IMR-90 (cell line): ENCODE measurements at regions not wholly inside any gene's neighbourhood (a gene's known extent, or its start where the extent isn't known, plus 50 kb on each side); places are given as distances from the start of the nearest gene placed in this dataset.

Source experiments
- ATAC-seq: fragments of 200-7000 bp; cut with Tn5 transposase; 2 replicates; pipeline ENCODE4 v1.9.1; 2020; ENCODE audit warnings: low read depth, mild to moderate bottlenecking, moderate library complexity
- BruUV-seq: library from RNA; stranded (reverse); fragments of 400-500 nt; replicated peaks from 2 replicates; lab custom pipeline; 2021; lab: Mats Ljungman, UMichigan
- CTCF ChIA-PET: fragments of 300-600 bp; formaldehyde crosslinking; extraction: SDS; loops from one replicate; lab custom pipeline; 2021; ENCODE audit warnings: antibody characterized with exemption; lab: Yijun Ruan, JAX
- POLR2A ChIA-PET: fragments of 300-600 bp; sonication (Branson Sonifier 250); formaldehyde crosslinking; loops from one replicate; lab custom pipeline; 2022; ENCODE audit warnings: antibody characterized with exemption; ENCODE audit not compliant: unreplicated experiment; lab: Charles Lee
- DNase-seq: peaks from one replicate; pipeline ENCODE4 v3.0.0; 2013
- H2AFZ ChIP-seq: replicated peaks from 2 replicates; pipeline ENCODE3; 2013; ENCODE audit warnings: low read length, mild to moderate bottlenecking; ENCODE audit not compliant: poor library complexity
- H2AK5ac ChIP-seq: 2 replicates; pipeline ENCODE4 v1.6.1; 2013; ENCODE audit warnings: low read depth, low read length, inconsistent platforms
- H2AK9ac ChIP-seq: replicated peaks from 2 replicates; pipeline ENCODE3; 2013; ENCODE audit warnings: mild to moderate bottlenecking, low read depth, low read length, moderate library complexity; ENCODE audit not compliant: poor library complexity
- H2BK120ac ChIP-seq: 2 replicates; pipeline ENCODE4 v1.6.1; 2013; ENCODE audit warnings: low read depth, low read length, inconsistent platforms
- H2BK15ac ChIP-seq: 3 replicates; pipeline ENCODE4 v1.6.1; 2013; ENCODE audit warnings: low read depth, low read length, inconsistent platforms
- H2BK20ac ChIP-seq: 2 replicates; pipeline ENCODE4 v1.6.1; 2013; ENCODE audit warnings: low read depth, mild to moderate bottlenecking, inconsistent platforms, low read length, moderate library complexity
- H2BK5ac ChIP-seq: 2 replicates; pipeline ENCODE4 v1.6.1; 2013; ENCODE audit warnings: mild to moderate bottlenecking, low read depth, low read length, inconsistent platforms; ENCODE audit not compliant: poor library complexity, severe bottlenecking
- H3K14ac ChIP-seq: replicated peaks from 2 replicates; pipeline ENCODE4 v1.6.1; 2013; ENCODE audit warnings: low read depth, low read length, inconsistent platforms
- H3K18ac ChIP-seq: 2 replicates; pipeline ENCODE4 v1.6.1; 2013; ENCODE audit warnings: low read depth, low read length, control low read depth
- H3K23ac ChIP-seq: 2 replicates; pipeline ENCODE4 v1.6.1; 2013; ENCODE audit warnings: low read depth, low read length, inconsistent platforms
- H3K27ac ChIP-seq: 2 replicates; pipeline ENCODE4 v1.5.1; 2013; ENCODE audit warnings: mild to moderate bottlenecking, control low read depth, low read length; ENCODE audit not compliant: insufficient read depth
- H3K27me3 ChIP-seq: 2 replicates; pipeline ENCODE4 v1.6.1; 2013; ENCODE audit warnings: low read length; ENCODE audit not compliant: control insufficient read depth, insufficient read depth
- H3K36me3 ChIP-seq: 2 replicates; pipeline ENCODE4 v1.6.1; 2013; ENCODE audit warnings: low read length, mixed read lengths; ENCODE audit not compliant: control insufficient read depth, insufficient read depth
- H3K4ac ChIP-seq: 2 replicates; pipeline ENCODE4 v1.6.1; 2013; ENCODE audit warnings: low read depth, low read length, inconsistent platforms
- H3K4me1 ChIP-seq: 2 replicates; pipeline ENCODE4 v1.6.1; 2013; ENCODE audit warnings: low read length, mixed read lengths; ENCODE audit not compliant: control insufficient read depth, insufficient read depth
- H3K4me2 ChIP-seq: 2 replicates; pipeline ENCODE4 v1.6.1; 2013; ENCODE audit warnings: low read depth, mild to moderate bottlenecking, control low read depth, low read length, moderate library complexity
- H3K4me3 ChIP-seq: 2 replicates; pipeline ENCODE4 v1.5.1; 2013; ENCODE audit warnings: low read depth, mild to moderate bottlenecking, control low read depth, low read length, moderate library complexity; ENCODE audit not compliant: insufficient read depth
- H3K56ac ChIP-seq: 2 replicates; pipeline ENCODE4 v1.6.1; 2013; ENCODE audit warnings: low read length, inconsistent platforms; ENCODE audit not compliant: insufficient read depth; ENCODE audit errors: extremely low read depth
- H3K79me1 ChIP-seq, 2 experiments: 2 replicates each; pipeline ENCODE4 v1.6.1; 2013; ENCODE audit warnings: low read length in 2 of 2, inconsistent platforms in 1 of 2, low read depth in 1 of 2
- H3K9ac ChIP-seq: 2 replicates; pipeline ENCODE4 v1.6.1; 2013; ENCODE audit warnings: low read depth, low read length, control low read depth
- H3K9me1 ChIP-seq: 2 replicates; pipeline ENCODE4 v1.6.1; 2013; ENCODE audit warnings: low read length, inconsistent platforms; ENCODE audit not compliant: insufficient read depth
- H3K9me3 ChIP-seq: 2 replicates; pipeline ENCODE4 v1.6.1; 2013; ENCODE audit warnings: low read length; ENCODE audit not compliant: control insufficient read depth, insufficient read depth
- H4K20me1 ChIP-seq: 2 replicates; pipeline ENCODE4 v1.6.1; 2013; ENCODE audit warnings: low read length, inconsistent platforms; ENCODE audit not compliant: insufficient read depth
- H4K5ac ChIP-seq: 2 replicates; pipeline ENCODE4 v1.6.1; 2013; ENCODE audit warnings: mild to moderate bottlenecking, low read depth, low read length, control low read depth
- H4K8ac ChIP-seq, 2 experiments: 2 replicates each; pipeline ENCODE4 v1.6.1; 2013; ENCODE audit warnings: low read depth in 2 of 2, low read length in 2 of 2, control low read depth in 1 of 2, inconsistent platforms in 1 of 2
- H4K91ac ChIP-seq: 2 replicates; pipeline ENCODE4 v1.6.1; 2013; ENCODE audit warnings: low read depth, low read length, inconsistent platforms; ENCODE audit not compliant: insufficient read depth
- BHLHE40 ChIP-seq: fragments of 150-350 bp; IDR thresholded peaks from 2 replicates; pipeline ENCODE4 v1.6.1; 2016; ENCODE audit warnings: mild to moderate bottlenecking, low read depth, low read length
- CHD1 ChIP-seq: IDR thresholded peaks from 2 replicates; pipeline ENCODE4 v1.6.1; 2012; ENCODE audit warnings: low read depth, low read length, improper control_type of control experiment
- FOS ChIP-seq: fragments of 150-350 bp; IDR thresholded peaks from 2 replicates; pipeline ENCODE4 v1.6.1; 2016; ENCODE audit warnings: low read depth, low read length
- MXI1 ChIP-seq: IDR thresholded peaks from 2 replicates; pipeline ENCODE4 v1.6.1; 2012; ENCODE audit warnings: low read depth, mild to moderate bottlenecking, low read length, moderate library complexity, borderline replicate concordance
- POLR2A ChIP-seq: IDR thresholded peaks from 2 replicates; pipeline ENCODE4 v1.6.1; 2012; ENCODE audit warnings: mild to moderate bottlenecking, low read depth, low read length
- RAD21 ChIP-seq: IDR thresholded peaks from 2 replicates; pipeline ENCODE4 v1.6.1; 2012; ENCODE audit warnings: low read length, improper control_type of control experiment
- RCOR1 ChIP-seq: IDR thresholded peaks from 2 replicates; pipeline ENCODE4 v1.6.1; 2012; ENCODE audit warnings: mild to moderate bottlenecking, low read length, improper control_type of control experiment; ENCODE audit not compliant: insufficient replicate concordance
- SMC3 ChIP-seq: fragments of 150-350 bp; IDR thresholded peaks from 2 replicates; pipeline ENCODE4 v1.6.1; 2016; ENCODE audit warnings: low read depth, mild to moderate bottlenecking, antibody characterized with exemption, low read length, moderate library complexity
- dilution Hi-C: fragments of 300-500 bp; cut with HindIII; formaldehyde crosslinking; loops from one replicate; pipeline ENCODE4 v1.14.3; 2018; ENCODE audit warnings: low sequenced_read_pairs; ENCODE audit not compliant: unreplicated experiment
- in situ Hi-C: fragments of 300-500 bp; cut with MboI; formaldehyde crosslinking; loops from 3 replicates; pipeline ENCODE4 v1.14.3; 2019; ENCODE audit warnings: low sequenced_read_pairs, inconsistent platforms, mixed read lengths
- intact Hi-C: fragments of 100-400 bp; cut with micrococcal nuclease; formaldehyde crosslinking; loops from 2 replicates; pipeline ENCODE4 v1.10.0; 2022
- TF ChIP-seq, protein P1 (sequence below): conservative IDR thresholded peaks from 2 replicates; pipeline ENCODE4 v1.5.1; 2012; ENCODE audit warnings: mild to moderate bottlenecking, low read depth, low read length, improper control_type of control experiment
- TF ChIP-seq, protein P2 (sequence below): fragments of 150-350 bp; IDR thresholded peaks from 2 replicates; pipeline ENCODE4 v1.6.1; 2016; ENCODE audit warnings: low read depth, mild to moderate bottlenecking, low read length, moderate library complexity, borderline replicate concordance

DNA sequence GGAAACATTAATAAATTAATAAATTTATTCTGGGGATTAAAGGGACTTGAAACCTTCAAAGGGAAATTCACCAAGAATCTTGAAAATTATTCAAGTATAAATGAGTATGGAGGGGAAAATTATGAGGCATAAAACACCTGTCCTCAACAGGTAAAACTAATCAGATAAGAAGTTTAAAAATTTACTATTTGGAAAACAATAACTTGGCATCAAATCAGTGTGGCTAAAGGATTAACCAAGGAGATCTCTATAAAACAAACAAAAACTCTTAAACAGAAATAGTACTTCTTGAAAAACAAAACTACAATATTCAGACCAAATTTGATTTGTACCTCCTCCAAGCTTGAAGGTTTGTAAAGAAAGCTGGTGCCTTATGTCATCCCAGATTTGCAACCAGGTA is 66.4 kb upstream of the ZNF804B start:
- no peak overlapping the region for H3K4me3 ChIP-seq
- no peaks in the 10 kb centered on the region for H3K4me1 ChIP-seq
- H3K4ac ChIP-seq = no peak overlapping the region
- in situ Hi-C loops (no loop called here), intact Hi-C loops (no loop called here), dilution Hi-C loops (no loop called here)
- H3K27me3 ChIP-seq = no peaks in the 10 kb centered on the region
- ATAC-seq (no peak), DNase-seq (no peak)
- H4K91ac ChIP-seq = no peak overlapping the region
- H3K36me3 ChIP-seq = no peaks in the 10 kb centered on the region
- H4K8ac ChIP-seq = no peak overlapping the region
- H4K20me1 ChIP-seq = no peaks in the 10 kb centered on the region
- H2AK5ac ChIP-seq = no peak overlapping the region
- no peak overlapping the region for H3K18ac ChIP-seq
- H2BK5ac ChIP-seq = no peak overlapping the region
- H3K79me1 ChIP-seq = no peaks in the 10 kb centered on the region
- no peak overlapping the region for H2BK15ac ChIP-seq
- no peak overlapping the region for H2BK120ac ChIP-seq
- no peak overlapping the region for H3K23ac ChIP-seq
- H2BK20ac ChIP-seq = no peak overlapping the region
- CTCF ChIA-PET = no interaction called here
- no peak overlapping the region for H2AFZ ChIP-seq
- POLR2A ChIA-PET = no interaction called here
- H4K5ac ChIP-seq = no peak overlapping the region
- no peak overlapping the region for H3K4me2 ChIP-seq
- no peaks in the 10 kb centered on the region for H3K9me1 ChIP-seq
- no peak overlapping the region for H3K14ac ChIP-seq
- no peak overlapping the region for H3K27ac ChIP-seq
- TF ChIP-seq CHD1 = no peak
- TF ChIP-seq RCOR1 = no peak
- no peak for TF ChIP-seq FOS
- TF ChIP-seq RAD21 = no peak
- TF ChIP-seq, protein P1, sequence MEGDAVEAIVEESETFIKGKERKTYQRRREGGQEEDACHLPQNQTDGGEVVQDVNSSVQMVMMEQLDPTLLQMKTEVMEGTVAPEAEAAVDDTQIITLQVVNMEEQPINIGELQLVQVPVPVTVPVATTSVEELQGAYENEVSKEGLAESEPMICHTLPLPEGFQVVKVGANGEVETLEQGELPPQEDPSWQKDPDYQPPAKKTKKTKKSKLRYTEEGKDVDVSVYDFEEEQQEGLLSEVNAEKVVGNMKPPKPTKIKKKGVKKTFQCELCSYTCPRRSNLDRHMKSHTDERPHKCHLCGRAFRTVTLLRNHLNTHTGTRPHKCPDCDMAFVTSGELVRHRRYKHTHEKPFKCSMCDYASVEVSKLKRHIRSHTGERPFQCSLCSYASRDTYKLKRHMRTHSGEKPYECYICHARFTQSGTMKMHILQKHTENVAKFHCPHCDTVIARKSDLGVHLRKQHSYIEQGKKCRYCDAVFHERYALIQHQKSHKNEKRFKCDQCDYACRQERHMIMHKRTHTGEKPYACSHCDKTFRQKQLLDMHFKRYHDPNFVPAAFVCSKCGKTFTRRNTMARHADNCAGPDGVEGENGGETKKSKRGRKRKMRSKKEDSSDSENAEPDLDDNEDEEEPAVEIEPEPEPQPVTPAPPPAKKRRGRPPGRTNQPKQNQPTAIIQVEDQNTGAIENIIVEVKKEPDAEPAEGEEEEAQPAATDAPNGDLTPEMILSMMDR = no peak
- no peak for TF ChIP-seq POLR2A
- TF ChIP-seq SMC3 = no peak
- no peak for TF ChIP-seq MXI1
- TF ChIP-seq BHLHE40 = no peak
- TF ChIP-seq, protein P2, sequence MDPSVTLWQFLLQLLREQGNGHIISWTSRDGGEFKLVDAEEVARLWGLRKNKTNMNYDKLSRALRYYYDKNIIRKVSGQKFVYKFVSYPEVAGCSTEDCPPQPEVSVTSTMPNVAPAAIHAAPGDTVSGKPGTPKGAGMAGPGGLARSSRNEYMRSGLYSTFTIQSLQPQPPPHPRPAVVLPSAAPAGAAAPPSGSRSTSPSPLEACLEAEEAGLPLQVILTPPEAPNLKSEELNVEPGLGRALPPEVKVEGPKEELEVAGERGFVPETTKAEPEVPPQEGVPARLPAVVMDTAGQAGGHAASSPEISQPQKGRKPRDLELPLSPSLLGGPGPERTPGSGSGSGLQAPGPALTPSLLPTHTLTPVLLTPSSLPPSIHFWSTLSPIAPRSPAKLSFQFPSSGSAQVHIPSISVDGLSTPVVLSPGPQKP = no peak
- BruUV-seq = no TSS peak
- H2AK9ac ChIP-seq = no peak overlapping the region
- no peak overlapping the region for H3K9ac ChIP-seq
- H3K9me3 ChIP-seq = no peaks in the 10 kb centered on the region
- H3K56ac ChIP-seq = no peak overlapping the region
